Esophagus muscularis mucosa (tissue), 4 donors: ENCODE measurements at regions not wholly inside any gene's neighbourhood (a gene's known extent, or its start where the extent isn't known, plus 50 kb on each side); places are given as distances from the start of the nearest gene placed in this dataset.
A peak's percentile ranks its signal among the peaks of the same experiment; 100 is the strongest.

Experiments
- DNase-seq: peaks from one replicate; pipeline ENCODE4 v3.0.0-alpha.2; 2017; ENCODE audit errors: extremely low spot score
- H3K27ac ChIP-seq, 4 donors: fragments of 200-600 bp; sonication (generic); replicated peaks in 1 of 4; 1 replicate in 3 of 4; 2 replicates in 1 of 4; pipeline ENCODE4 v1.5.1; 2016 to 2019; ENCODE audit warnings: mild to moderate bottlenecking in 1 of 4
- H3K27me3 ChIP-seq, 4 donors: fragments of 200-600 bp; sonication (generic); one replicate each; pipeline versions ENCODE4 v1.5.1 to v1.6.0; 2016 to 2019
- H3K36me3 ChIP-seq, 4 donors: fragments of 200-600 bp; sonication (generic); one replicate each; pipeline ENCODE4 v1.5.1; 2016 to 2019
- H3K4me1 ChIP-seq, 4 donors: fragments of 200-600 bp; sonication (generic); one replicate each; pipeline ENCODE4 v1.5.1; 2016 to 2019
- H3K4me3 ChIP-seq, 4 donors: fragments of 200-600 bp; sonication (generic); 1 replicate in 2 of 4; 2 replicates in 2 of 4; pipeline ENCODE4 v1.5.1; 2016 to 2019; ENCODE audit warnings: mild to moderate bottlenecking in 4 of 4, moderate library complexity in 1 of 4
- H3K9me3 ChIP-seq, 4 donors: fragments of 200-600 bp; sonication (generic); 1 replicate in 3 of 4; 2 replicates in 1 of 4; pipeline ENCODE4 v1.5.1; 2016 to 2019
- EP300 ChIP-seq: sonication (generic); formaldehyde crosslinking; IDR thresholded peaks from one replicate; pipeline ENCODE4 v1.6.1; 2017; ENCODE audit warnings: antibody characterized with exemption
- POLR2A ChIP-seq: fragments of 450-650 bp; IDR thresholded peaks from one replicate; pipeline ENCODE4 v1.6.1; 2017; ENCODE audit warnings: antibody characterized with exemption, moderate library complexity, mild to moderate bottlenecking, low read depth
- POLR2AphosphoS5 ChIP-seq, 2 donors: sonication (generic); formaldehyde crosslinking; IDR thresholded peaks; one replicate each; pipeline ENCODE4 v1.6.1; 2017; ENCODE audit warnings: antibody characterized with exemption in 2 of 2
- WGBS: methylation state at CpG from one replicate; pipeline ENCODE4 v1.1.5; 2018; 5-methylcytosine and 5-hydroxymethylcytosine counted together
- intact Hi-C: fragments of 100-400 bp; cut with DNase I; formaldehyde crosslinking; loops from one replicate; pipeline ENCODE4 v1.15.1; 2023
- TF ChIP-seq, protein P1 (sequence below), 3 experiments: fragments of 200-600 bp in 2 of 3; fragments of 450-650 bp in 1 of 3; sonication (generic) in 2 of 3; IDR thresholded peaks; one replicate each; pipeline ENCODE4 v1.5.1; 2017 to 2019; ENCODE audit warnings: antibody characterized with exemption in 3 of 3, mild to moderate bottlenecking in 2 of 3, moderate library complexity in 1 of 3

DNA sequence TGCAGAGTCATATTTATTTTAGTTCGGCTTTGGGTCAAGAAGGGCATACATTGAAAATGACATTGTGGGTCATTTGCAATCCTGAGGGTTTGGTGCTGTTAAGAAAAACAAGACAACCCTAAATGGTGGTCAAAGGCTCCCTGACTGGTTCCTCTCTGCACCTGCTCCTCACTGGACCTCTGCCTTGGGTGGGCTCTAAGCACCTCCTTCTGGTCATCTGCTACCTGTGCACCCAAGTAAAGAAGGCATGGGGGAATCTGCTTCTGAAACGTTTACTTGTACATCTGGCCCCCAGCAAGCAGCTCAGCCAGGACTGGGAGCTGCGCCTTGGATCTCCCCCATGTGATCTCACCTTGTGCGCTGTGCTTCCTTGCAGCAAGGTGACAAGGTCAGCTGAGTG lies 55.2 kb upstream of the MAL start:
- Histone ChIP-seq H3K27ac (no peak overlapping the region), H3K36me3 (no peaks in the 10 kb centered on the region), H3K4me1 (no peaks in the 10 kb centered on the region), H3K9me3 (no peaks in the 10 kb centered on the region), H3K4me3 (no peak overlapping the region), H3K27me3 (peaks cover 0 to 67% (median 1%) of the 10 kb centered on the region in 4 donors)
- 44% methylated on average over 3 of the region's 4 CpGs for WGBS
- no peak for TF ChIP-seq POLR2A
- no peak for TF ChIP-seq POLR2AphosphoS5 (IDR thresholded peaks at IDR 0.05)
- TF ChIP-seq, protein P1, sequence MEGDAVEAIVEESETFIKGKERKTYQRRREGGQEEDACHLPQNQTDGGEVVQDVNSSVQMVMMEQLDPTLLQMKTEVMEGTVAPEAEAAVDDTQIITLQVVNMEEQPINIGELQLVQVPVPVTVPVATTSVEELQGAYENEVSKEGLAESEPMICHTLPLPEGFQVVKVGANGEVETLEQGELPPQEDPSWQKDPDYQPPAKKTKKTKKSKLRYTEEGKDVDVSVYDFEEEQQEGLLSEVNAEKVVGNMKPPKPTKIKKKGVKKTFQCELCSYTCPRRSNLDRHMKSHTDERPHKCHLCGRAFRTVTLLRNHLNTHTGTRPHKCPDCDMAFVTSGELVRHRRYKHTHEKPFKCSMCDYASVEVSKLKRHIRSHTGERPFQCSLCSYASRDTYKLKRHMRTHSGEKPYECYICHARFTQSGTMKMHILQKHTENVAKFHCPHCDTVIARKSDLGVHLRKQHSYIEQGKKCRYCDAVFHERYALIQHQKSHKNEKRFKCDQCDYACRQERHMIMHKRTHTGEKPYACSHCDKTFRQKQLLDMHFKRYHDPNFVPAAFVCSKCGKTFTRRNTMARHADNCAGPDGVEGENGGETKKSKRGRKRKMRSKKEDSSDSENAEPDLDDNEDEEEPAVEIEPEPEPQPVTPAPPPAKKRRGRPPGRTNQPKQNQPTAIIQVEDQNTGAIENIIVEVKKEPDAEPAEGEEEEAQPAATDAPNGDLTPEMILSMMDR (IDR thresholded peaks at IDR 0.05) = no peak
- TF ChIP-seq EP300 = no peak
- intact Hi-C loops = no loop called here
- DNase-seq = peak; percentile 50
